Caki2 (cell line): ENCODE measurements at regions not wholly inside any gene's neighbourhood (a gene's known extent, or its start where the extent isn't known, plus 50 kb on each side); places are given as distances from the start of the nearest gene placed in this dataset.

Experiments used
- DNase-seq: peaks from one replicate; pipeline ENCODE4 v3.0.0-alpha.2; 2015; ENCODE audit warnings: low read depth
- in situ Hi-C: cut with HindIII; loops from 2 replicates; pipeline ENCODE4 v1.10.0; 2016; ENCODE audit warnings: low sequenced_read_pairs, low pct_unique_long_range_greater_than_20kb, mixed read lengths

DNA sequence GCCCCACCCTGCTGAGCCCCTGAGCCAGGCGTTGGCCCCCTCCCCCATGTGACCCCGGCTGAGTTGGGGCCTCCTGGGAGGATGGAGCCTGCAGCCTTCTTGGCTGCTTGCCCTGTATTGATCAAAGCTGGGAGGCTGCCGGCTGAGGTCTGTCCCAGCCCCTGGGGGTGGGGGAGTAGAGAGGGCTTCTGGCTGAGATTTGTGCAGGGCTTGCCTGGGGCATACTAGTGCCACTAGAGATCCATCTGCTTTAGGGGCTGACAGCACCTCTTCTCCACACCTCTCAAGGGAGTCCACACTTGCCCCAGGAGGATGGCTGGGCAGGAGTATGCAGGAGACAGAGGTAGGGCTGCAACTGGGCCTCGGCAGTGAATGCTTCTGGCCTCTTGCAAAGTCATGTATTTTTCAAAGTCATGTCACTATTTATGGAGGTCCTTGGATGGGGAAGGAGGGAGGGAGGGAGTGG, 53.6 kb upstream of the SSBP3 start:
- in situ Hi-C loops: no loop called here
- no peak for DNase-seq

DNA sequence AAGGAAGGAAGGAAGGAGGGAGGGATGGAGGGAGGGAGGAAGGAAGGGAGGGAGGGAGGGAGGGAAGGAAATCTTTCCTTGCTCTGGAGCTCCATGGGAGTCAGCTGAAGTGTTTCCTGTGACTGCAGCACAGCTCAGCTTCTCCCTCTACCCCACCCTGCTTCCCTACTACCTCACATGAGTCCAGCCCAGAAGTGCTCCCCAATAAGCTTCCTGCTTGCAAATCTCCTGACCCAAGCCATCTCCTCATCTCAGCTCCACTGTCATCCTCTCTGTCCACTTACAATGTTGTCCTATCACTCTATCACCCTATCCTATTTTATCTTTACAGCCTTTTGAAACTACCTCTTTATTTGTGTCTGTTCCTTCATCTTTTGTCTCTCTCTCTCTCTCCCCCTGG, 52.9 kb upstream of the SSBP3 start:
- no peak for DNase-seq
- in situ Hi-C loops: no loop called here

DNA sequence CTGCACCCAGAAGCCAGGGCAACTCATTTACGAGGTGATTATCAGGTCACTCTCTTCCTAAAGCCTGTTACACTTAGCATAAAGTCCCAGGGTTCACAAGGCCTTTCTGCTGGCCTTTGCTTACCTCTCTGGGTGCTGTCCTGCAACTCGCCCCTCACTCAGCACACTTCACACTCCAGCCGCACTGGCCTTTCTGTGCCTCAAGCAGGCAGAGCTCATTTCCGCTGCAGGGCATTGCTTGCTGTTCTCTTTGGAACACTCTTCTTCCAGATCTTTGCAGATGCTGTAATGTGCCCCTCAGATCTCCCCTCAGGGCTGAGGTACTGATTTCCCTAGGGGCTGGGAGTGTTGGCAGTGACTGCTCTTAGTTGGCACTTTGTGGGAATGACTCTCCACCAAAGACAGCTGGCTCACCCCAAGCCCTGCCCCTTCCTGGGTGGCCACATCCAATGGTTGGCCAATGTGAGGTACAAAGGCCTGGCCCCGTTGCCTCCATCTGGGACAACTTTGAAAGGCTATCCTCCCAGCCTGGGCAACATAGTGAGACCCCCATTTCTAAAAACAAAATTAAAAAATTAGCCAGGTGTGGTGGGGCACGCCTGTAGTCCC, 50.8 kb upstream of the SSBP3 start:
- no peak for DNase-seq
- in situ Hi-C loops: no loop called here

DNA sequence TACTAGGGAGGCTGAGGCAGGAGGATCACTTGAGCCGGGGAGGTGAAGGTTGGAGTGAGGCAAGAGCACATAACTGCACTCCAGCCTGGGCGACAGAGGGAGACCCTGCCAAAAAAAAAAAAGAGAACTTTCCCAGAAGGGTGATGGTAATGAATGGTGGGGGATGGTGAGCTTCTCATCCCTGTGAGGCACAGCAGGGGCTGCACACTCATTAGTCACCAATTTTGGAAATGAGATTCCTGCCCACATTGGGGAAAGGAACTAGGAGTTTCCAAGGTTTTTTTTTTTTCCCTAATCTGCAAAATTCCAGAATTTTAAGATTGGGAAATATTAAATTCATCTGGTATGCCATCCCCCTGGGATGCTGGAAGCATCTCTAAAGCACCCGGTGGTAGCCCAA, 50.2 kb upstream of the SSBP3 start:
- in situ Hi-C loops: no loop called here
- no peak for DNase-seq
